GM10248 (cell line): ENCODE measurements at regions not wholly inside any gene's neighbourhood (a gene's known extent, or its start where the extent isn't known, plus 50 kb on each side); places are given as distances from the start of the nearest gene placed in this dataset.

Experiments used
- CTCF ChIA-PET: fragments of 300-600 bp; sonication (Branson Sonifier 250); formaldehyde crosslinking; extraction: SDS; loops from one replicate; lab custom pipeline; 2021; ENCODE audit warnings: antibody characterized with exemption; lab: Yijun Ruan, JAX
- POLR2A ChIA-PET: fragments of 350-650 bp; sonication (Branson Sonifier 250); formaldehyde crosslinking; extraction: SDS; loops from one replicate; lab custom pipeline; 2020; ENCODE audit warnings: antibody characterized with exemption; lab: Yijun Ruan, JAX
- DNase-seq: peaks from one replicate; pipeline ENCODE4 v3.0.0; 2012; ENCODE audit errors: extremely low spot score
- CTCF ChIP-seq: IDR thresholded peaks from 2 replicates; pipeline ENCODE4 v1.5.1; 2012; ENCODE audit warnings: mild to moderate bottlenecking, low read depth; ENCODE audit errors: extremely low read depth, missing control alignments, control extremely low read depth

- CTCF ChIA-PET: interaction anchor here (0.8 to 7.3 kb wide), 10 partner anchors 9 to 395 kb away, joined by 3 to 62 read pairs (median 4); partner anchors contain the start of gene FRY
- TF ChIP-seq CTCF: no peak
- DNase-seq: no peak
- POLR2A ChIA-PET: no interaction called here
Measured at GRCh38 chr13:31918707-31919106, 112.9 kb upstream of the FRY start.

GRCh38 chr13:31919241-31919640 lies 112.3 kb upstream of the FRY start:
- CTCF ChIA-PET: interaction anchor here (0.8 to 7.3 kb wide), 6 partner anchors 9 to 112 kb away, joined by 3 to 62 read pairs (median 5); partner anchors contain the start of gene FRY
- no peak for DNase-seq
- no peak for TF ChIP-seq CTCF
- POLR2A ChIA-PET: interaction anchor here (1.1 kb wide), 1 partner anchor 9 kb away, joined by 3 read pairs; no protein-coding TSS in a partner anchor

- POLR2A ChIA-PET: interaction anchor here (1.1 kb wide), 1 partner anchor 10 kb away, joined by 3 read pairs; no protein-coding TSS in a partner anchor
- DNase-seq: no peak
- no peak for TF ChIP-seq CTCF
- CTCF ChIA-PET: interaction anchor here (0.8 to 7.3 kb wide), 4 partner anchors 10 to 25 kb away, joined by 3 to 62 read pairs (median 7); no protein-coding TSS in a partner anchor
Measured at GRCh38 chr13:31919971-31920726, 111.4 kb upstream of the FRY start.

- CTCF ChIA-PET: interaction anchor here (2.9 to 7.3 kb wide), 2 partner anchors 10 to 11 kb away, joined by 11 to 62 read pairs; no protein-coding TSS in a partner anchor
Measured at GRCh38 chr13:31920727-31921100, 110.9 kb upstream of the FRY start.

GRCh38 chr13:31922724-31923123 lies 108.8 kb upstream of the FRY start:
- POLR2A ChIA-PET: no interaction called here
- DNase-seq: no peak
- CTCF ChIA-PET: interaction anchor here (1.0 to 7.3 kb wide), 3 partner anchors 10 to 24 kb away, joined by 3 to 62 read pairs (median 8); no protein-coding TSS in a partner anchor
- TF ChIP-seq CTCF: no peak

More at GRCh38 chr13:31920727-31921100, 110.9 kb upstream of the FRY start:
- no peak for TF ChIP-seq CTCF
- no peak for DNase-seq
- POLR2A ChIA-PET: no interaction called here

GRCh38 chr13:31923134-31923763 lies 108.3 kb upstream of the FRY start:
- ChIA-PET POLR2A (no interaction called here), CTCF (interaction anchor here (1.0 to 7.3 kb wide), 4 partner anchors 11 to 23 kb away, joined by 3 to 62 read pairs (median 6); no protein-coding TSS in a partner anchor)
- DNase-seq: no peak
- no peak for TF ChIP-seq CTCF
